ENCODE measurements at regions not wholly inside any gene's neighbourhood (a gene's known extent, or its start where the extent isn't known, plus 50 kb on each side); places are given as distances from the start of the nearest gene placed in this dataset.
A peak's percentile ranks its signal among the peaks of the same experiment; 100 is the strongest.

GRCh38 chr5:171580502-171581265, 161.2 kb downstream of the FGF18 start:
- DNase-seq = peak; percentile 56

- no peak for DNase-seq
Measured at GRCh38 chr5:171581781-171582180, 162.3 kb downstream of the FGF18 start.

- DNase-seq = no peak
Measured at GRCh38 chr5:171582849-171583248, 163.4 kb downstream of the FGF18 start.

GRCh38 chr5:171585981-171586380, 166.5 kb downstream of the FGF18 start:
- DNase-seq = no peak

- no peak for DNase-seq
Measured at GRCh38 chr5:171586436-171586835, 167.0 kb downstream of the FGF18 start.

GRCh38 chr5:171588046-171588445, 168.6 kb downstream of the FGF18 start:
- no peak for DNase-seq

GRCh38 chr5:171588790-171589189, 169.3 kb downstream of the FGF18 start:
- DNase-seq = no peak

- DNase-seq = no peak
Measured at GRCh38 chr5:171589461-171589860, 170.0 kb downstream of the FGF18 start.

- DNase-seq = no peak
Measured at GRCh38 chr5:171592076-171592475, 172.6 kb downstream of the FGF18 start.

GRCh38 chr5:171592736-171593135, 173.3 kb downstream of the FGF18 start:
- no peak for DNase-seq

- DNase-seq = no peak
Measured at GRCh38 chr5:171593401-171593800, 174.0 kb downstream of the FGF18 start.

- no peak for DNase-seq
Measured at GRCh38 chr5:171593976-171594375, 174.5 kb downstream of the FGF18 start.

- DNase-seq = no peak
Measured at GRCh38 chr5:171595401-171595800, 176.0 kb downstream of the FGF18 start.

- DNase-seq = no peak
Measured at GRCh38 chr5:171595801-171596231, 176.4 kb downstream of the FGF18 start.

- DNase-seq = peak; percentile 65
Measured at GRCh38 chr5:171596391-171596878, 177.0 kb downstream of the FGF18 start.

- DNase-seq = no peak
Measured at GRCh38 chr5:171597946-171598640, 178.6 kb downstream of the FGF18 start.

GRCh38 chr5:171598641-171599152, 179.2 kb downstream of the FGF18 start:
- no peak for DNase-seq

- DNase-seq = peak; percentile 22
Measured at GRCh38 chr5:171599411-171599810, 180.0 kb downstream of the FGF18 start.

GRCh38 chr5:171599957-171600612, 180.6 kb downstream of the FGF18 start:
- no peak for DNase-seq

GRCh38 chr5:171600741-171601265, 181.4 kb downstream of the FGF18 start:
- DNase-seq = no peak

GRCh38 chr5:171601266-171601881, 181.9 kb downstream of the FGF18 start:
- DNase-seq = no peak

GRCh38 chr5:171603591-171603990, 182.0 kb upstream of the SMIM23 start:
- DNase-seq = no peak

- no peak for DNase-seq
Measured at GRCh38 chr5:171604195-171604594, 181.4 kb upstream of the SMIM23 start.
